GM19452 (cell line): ENCODE measurements at regions not wholly inside any gene's neighbourhood (a gene's known extent, or its start where the extent isn't known, plus 50 kb on each side); places are given as distances from the start of the nearest gene placed in this dataset.

ENCODE experiments used
- ATAC-seq: cut with Tn5 transposase; IDR thresholded peaks from one replicate; pipeline ENCODE4 v1.9.1; 2021; ENCODE audit not compliant: unreplicated experiment

DNA sequence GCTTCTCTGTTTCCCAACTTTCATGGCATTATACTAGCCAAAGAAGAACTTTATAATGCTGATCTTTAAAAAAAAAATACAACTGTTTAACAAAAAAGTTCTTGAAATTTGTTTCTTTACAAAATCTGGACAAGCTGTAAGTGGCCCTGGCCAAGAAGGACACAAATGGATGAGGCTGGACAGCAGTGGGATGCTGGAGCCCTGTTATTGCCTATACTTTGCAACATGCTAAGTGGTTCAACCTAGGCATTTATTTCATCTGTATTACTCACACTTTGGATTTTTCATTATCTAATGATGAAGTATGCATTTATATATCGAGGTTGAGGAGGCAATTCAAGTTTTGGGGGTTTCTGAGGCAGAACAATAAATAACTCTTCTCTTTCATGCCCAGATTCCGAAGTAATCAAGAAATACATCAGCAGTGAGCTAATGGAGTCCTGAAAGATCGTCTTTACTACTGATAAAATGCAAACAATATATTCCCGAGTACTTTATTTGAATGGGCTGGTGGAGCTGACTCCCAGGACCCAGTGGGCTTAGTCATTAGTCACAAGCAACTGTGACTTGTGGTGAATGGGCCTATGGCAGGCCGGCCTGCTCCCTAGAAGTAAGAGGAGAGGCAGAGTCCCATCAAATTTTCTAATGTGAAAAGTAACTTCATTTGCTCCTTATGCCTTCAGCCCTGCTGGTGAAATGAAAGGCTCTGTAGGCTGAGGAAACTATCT is 177.3 kb upstream of the DPH6 start:
- ATAC-seq: no peak

GRCh38 chr15:35723852-35724251 is 177.9 kb upstream of the DPH6 start:
- ATAC-seq: no peak

GRCh38 chr15:35724626-35725025 is 178.7 kb upstream of the DPH6 start:
- ATAC-seq: no peak

DNA sequence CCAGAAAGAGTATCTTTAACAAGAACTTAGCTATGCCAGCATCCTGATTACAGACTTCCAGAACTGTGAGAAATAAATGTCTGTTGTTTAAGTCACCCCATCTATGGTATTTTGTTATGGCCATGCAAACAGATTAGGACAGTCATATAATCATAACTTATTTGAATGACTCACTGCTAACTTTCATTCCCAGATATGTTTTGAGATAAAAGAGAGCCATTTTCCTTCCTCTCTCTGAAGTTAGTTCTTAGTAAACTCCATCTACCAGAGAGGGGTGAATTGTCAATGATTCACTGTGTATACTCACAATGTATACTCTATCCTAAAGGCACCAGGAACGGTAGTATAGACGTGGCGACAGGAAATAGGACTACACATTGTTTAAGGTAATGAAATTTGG is 179.4 kb upstream of the DPH6 start:
- no peak for ATAC-seq

GRCh38 chr15:35727627-35728026 is 181.7 kb upstream of the DPH6 start:
- no peak for ATAC-seq

GRCh38 chr15:35728219-35728940 is 182.4 kb upstream of the DPH6 start:
- no peak for ATAC-seq

- ATAC-seq: no peak
Observed at GRCh38 chr15:35736150-35736549, 190.2 kb upstream of the DPH6 start.

DNA sequence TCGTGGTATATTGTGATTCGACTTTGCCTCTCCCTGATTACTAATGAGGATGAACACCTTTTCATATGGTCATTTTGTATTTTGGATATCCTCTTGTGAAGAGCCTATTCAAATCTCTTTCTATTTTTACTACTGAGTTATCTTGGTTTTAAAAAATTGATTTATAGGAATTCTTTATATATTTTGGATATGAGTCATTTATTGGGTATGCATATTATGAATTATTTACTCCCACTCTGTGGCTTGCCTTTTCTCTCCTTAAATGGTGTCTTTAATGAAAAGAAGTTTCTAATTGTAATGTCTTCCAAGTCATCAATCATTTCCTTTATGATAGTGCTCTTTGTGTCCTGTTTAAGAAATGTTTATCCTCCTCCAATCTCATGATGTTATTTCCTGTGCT is 191.5 kb upstream of the DPH6 start:
- no peak for ATAC-seq

DNA sequence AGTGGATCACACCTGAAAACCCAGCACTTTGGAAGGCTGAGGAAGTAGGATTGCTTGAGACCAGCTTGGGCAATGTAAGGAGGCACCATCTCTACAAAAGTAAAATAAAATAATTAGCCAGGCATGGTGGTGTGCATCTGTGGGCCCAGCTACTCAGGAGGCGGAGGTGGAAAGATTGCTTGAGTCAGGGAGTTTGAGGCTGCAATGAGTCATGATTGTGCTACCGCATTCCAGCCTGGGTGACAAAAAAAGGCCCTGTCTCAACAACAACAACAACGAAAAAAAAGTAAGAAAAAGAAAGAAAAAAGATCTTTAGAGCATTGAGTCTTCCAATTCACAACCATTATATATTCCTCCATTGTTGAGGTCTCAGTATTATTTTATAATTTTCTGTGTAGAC is 192.4 kb upstream of the DPH6 start:
- ATAC-seq: no peak

DNA sequence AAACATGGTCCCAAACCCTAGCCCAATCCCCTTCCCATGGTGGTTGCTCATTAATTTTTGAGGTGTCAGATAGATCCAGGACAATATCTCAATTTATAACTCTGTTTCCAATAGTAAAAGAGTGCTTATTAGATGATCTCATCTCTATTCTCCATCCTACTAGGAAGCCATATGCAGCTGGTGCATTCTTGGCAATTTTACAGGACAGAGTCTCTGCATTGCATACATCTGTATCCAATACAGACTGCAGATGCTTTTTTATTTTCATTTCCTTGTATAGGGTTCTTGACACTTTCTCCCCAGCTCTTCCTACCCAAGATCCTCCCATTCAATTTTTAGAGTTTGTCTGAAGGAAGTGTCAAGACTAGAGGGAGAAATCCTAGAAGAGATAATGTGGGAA is 194.8 kb upstream of the DPH6 start:
- no peak for ATAC-seq

GRCh38 chr15:35741395-35741794 is 195.4 kb upstream of the DPH6 start:
- ATAC-seq: no peak

- no peak for ATAC-seq
Observed at GRCh38 chr15:35741881-35742280, 195.9 kb upstream of the DPH6 start.

DNA sequence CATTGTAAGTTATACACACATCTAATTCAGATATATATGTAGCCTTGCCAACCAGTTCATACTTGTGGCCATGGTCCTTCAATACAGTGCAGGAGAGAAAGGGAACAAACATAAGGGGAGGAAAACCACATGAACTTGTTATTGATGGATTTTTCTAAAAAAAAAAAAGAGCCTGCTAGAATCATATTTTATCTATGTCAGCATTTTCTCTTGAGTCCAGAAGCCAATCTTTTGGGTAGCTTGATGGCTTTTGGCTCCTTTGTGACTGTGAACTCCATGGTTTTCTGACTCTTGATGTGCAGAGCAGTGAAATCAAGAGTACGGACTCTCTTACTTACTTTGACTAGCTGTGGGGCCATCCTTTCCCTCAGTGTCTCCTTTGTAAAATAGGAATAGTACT is 197.4 kb upstream of the DPH6 start:
- ATAC-seq: no peak

DNA sequence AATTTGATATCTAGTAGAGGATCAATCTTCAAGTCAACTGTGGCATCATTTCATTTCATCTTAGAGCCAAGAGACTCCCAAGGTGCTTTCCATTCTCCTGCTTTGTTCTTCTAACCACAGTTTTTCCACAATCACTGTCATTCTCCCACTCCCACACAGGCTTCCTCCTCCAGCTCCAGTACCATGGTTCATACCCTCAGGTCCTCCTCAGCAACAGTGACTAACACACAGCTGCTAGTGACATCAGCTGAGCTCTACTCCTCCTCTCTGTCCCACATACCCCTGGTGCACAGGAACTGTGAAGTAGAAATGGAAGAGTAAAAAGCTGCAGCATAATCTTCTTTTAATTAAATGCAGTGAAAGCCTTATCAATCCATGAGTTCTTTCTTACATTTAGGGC is 200.2 kb upstream of the DPH6 start:
- ATAC-seq: no peak

- no peak for ATAC-seq
Observed at GRCh38 chr15:35748105-35748504, 202.1 kb upstream of the DPH6 start.

DNA sequence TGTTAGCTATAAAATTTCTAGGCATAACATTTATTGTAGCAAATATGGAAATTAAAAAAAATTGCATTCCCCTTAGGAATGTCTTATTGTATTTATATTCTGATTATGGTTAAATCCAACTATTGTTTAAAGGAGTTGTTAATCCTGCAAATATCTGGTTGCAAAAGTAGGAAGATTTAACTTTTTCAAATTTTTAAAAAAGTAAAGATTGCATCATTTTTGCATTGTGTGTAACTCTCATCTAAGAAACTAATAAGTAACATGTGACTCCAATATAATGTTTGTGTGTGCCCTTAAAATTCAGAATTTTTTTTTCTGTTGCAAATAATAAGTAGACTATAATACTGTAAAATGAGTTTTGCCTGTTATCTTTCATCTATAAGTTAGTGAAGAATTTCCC is 204.1 kb upstream of the DPH6 start:
- no peak for ATAC-seq

GRCh38 chr15:35751413-35752133 is 205.6 kb upstream of the DPH6 start:
- ATAC-seq: peak; percentile 77

DNA sequence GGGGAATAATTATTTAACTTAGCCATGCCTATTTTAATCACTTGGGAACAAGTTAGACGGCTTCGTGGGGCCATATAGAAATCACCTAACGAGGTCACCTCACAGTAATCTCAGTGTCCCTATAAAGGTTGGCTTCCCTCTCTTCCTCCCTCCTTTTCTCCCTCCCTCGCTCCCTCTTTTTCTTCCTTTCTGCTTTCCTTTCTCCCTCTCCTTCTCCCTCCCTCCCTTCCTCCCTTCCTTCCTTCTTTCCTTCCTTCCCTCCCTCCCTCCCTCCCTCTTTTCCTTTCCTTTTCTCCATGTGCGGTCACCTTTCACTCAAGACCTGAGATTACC is 206.1 kb upstream of the DPH6 start:
- no peak for ATAC-seq

GRCh38 chr15:35753486-35753885 is 207.5 kb upstream of the DPH6 start:
- no peak for ATAC-seq

- no peak for ATAC-seq
Observed at GRCh38 chr15:35755237-35755802, 209.4 kb upstream of the DPH6 start.

GRCh38 chr15:35756623-35757022 is 210.7 kb upstream of the DPH6 start:
- no peak for ATAC-seq

GRCh38 chr15:35757361-35757760 is 211.4 kb upstream of the DPH6 start:
- ATAC-seq: no peak
